ENCODE measurements at regions not wholly inside any gene's neighbourhood (a gene's known extent, or its start where the extent isn't known, plus 50 kb on each side); places are given as distances from the start of the nearest gene placed in this dataset.

DNA sequence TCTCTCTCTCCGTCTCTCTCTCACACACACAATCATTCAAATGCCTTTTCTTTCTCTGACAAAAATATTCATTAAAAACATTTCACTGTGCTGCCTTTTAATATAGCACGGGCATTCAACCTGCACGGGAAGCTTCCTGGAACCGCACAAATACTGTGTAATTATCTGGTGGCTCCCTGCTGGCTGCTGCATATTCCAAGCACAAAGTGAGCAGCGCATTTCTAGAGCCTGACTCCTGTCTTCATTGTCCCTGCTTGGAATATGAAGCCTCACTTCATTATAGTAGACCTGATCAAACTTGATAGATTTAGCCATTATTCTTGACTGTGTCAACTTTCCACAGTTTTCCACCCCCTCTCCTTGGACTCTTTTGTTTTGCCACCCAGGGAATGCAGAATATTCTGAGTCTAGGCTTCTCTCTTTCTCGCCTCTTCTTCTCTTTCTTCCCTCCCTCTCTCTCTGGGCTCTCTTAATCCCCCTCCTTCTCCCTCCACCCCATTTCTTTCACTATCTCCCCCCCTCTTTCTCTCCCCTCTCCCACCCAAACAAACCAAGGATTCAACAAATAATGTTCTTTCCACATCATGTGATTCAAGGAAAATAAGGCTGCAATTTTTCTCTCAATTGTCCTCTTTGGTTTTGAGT, 672.1 kb upstream of the FANCL start:
- DNase-seq, result no peak

DNA sequence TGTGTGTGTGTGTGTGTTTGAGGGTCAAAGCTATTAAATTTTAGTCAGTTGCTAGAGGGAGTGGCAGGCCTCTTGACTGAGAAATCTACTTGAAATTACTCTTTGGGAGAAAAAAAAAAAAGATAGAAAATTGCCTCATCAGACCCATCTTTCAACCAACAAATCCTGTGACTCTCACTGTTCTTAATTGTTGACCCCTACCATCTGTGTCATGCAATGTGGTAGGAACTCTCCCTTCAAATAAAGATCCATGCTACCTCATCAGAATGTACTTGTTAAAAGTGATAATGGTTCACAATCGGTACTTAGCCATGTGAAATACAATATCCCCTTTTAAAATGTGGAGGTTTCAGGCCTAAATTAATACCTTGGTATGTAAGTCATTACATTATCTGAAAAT, 670.8 kb upstream of the FANCL start:
- no peak for DNase-seq

DNA sequence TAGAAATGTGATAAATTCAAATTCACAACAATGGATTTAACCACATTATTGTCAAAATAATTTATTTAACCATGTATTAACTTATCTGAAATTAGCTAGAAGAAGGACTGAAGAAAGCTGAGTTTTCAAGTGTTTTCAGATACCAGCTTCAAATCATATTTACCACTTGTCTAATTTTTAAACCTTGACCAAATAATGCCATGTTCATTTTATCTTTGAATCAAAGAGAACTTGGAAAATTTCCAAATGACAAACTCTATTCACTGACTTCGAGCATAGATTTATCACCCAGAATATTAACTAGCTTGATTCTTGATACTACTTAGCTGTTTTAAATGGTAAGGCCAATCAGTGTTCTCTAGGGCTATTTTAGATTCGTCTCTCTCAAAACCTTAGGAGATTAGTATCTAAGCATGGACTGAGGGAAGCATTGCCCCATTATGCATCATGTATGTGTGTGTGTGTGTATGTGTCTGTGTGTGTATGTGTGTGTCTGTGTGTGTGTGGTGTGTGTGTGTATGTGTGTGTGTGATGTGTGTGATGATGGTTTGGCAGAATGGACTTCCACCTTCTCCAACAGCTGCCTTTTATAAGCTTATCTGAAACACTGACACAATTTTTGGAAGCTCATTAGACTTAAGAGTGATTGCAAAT, 667.5 kb upstream of the FANCL start:
- no peak for DNase-seq

DNA sequence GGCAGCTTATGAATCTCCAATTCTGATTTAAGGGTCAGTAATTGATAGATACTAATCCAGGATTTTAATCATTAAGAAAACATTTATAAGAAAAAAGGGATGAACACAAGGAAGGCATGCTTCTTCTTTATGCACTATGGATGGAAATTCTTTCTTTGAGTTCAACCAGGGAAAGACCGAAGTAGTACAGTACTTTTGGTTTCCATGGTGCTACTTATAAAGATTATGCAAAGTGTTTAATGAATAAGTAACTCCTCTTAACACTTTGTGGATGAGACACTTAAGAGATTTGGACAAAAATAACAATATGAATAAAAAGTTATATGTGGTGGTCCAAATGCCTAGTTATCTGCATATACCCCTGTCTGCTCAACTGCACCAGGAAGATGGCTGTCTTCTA, 666.5 kb upstream of the FANCL start:
- DNase-seq, result no peak

DNA sequence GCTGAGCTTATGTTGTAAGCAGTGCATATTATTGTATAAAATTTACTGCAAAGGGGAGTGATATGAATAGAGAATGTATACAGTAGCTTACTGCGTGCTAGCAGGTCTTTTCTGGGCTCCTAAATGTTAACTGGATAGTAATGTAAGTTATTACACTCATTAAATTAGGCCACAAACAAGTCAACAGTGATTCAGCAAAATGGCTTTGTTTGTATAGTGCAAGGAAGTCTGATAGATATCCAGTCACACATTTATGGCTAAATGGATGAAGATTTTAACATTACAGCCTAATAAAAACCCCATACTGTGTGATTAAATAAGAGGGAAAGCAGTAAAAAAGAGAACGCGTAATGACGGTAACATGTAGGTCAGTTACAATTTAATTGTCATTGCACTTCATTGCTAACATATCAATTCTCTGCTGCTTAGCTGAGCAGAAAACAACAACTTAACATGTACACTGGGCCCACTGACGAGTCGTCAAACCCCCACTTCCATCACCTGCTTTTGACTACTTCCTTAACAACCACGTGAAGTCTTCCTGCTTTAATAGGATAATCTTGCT, 665.0 kb upstream of the FANCL start:
- no peak for DNase-seq

DNA sequence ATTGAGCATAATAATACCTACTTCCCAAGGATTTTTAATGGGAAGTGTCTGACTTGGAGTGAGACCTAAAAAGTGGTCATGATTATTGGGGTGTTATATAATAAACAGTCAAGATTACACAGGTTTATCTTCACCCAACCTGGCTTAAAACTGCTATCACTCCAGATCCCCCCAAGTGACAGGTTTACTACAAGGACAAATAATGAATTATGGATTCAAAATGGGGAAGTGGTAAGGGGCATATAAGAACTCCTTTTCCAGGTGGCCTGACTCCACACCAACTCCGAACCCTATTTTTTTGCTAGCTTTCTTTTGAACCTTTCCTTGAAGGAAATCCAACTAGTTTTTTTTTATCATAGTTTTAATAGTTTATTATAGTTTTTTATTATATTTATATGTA, 663.0 kb upstream of the FANCL start:
- DNase-seq, result no peak

DNA sequence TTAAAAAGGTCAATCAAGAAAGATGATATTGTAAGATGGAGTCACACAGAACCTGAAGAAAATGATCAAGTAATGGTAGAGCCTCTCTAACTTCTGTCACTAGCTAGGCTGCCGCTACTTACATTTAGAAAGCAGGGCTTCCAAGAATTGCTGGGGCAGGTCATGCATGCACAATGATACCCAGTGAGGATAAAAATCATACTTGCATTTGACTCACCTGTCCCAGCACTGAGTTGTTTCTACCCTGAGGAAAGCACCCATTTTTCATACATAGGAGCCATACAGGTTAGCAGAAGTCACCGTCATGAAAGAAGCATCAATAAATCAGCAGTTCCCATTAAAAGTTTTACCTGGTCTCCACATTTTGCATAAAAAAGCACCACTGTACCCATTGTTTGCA, 662.3 kb upstream of the FANCL start:
- DNase-seq, result no peak

DNA sequence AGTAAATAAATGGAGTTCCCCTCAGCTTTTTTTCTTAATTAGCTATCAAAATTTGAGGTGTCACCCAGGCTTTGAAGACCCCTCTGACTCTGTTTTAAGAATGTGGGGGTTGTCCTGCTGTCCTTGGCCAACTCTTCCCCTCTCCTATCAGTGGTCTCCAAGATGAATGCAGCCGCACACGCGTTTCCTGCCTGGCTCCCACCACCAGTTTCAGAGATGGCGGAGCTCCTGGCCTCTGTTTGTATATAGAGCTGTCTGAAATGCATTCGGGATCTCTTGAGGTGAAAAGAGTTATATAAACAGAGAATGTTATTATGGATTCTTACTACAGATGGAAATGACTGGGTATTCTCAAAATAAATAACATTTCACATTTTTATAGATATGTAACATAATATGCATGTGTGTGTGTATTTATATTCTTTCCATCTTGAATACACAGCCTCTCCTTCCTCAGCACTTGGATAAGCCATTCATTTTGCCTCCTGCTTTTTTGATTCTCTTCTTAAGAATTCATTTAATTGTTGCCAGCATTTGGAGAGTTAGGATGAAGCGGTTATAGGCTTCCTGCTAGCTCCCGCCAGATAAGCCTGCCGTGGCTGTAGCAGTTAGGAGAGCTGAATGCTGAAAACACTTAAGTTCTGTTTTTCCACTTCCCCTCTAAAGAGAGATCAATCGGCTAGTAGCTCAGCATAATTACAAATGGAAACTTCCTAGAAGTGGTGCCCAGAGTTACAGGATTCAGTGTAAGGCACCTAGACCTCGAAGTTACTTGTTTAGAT, 659.3 kb upstream of the FANCL start:
- no peak for DNase-seq

DNA sequence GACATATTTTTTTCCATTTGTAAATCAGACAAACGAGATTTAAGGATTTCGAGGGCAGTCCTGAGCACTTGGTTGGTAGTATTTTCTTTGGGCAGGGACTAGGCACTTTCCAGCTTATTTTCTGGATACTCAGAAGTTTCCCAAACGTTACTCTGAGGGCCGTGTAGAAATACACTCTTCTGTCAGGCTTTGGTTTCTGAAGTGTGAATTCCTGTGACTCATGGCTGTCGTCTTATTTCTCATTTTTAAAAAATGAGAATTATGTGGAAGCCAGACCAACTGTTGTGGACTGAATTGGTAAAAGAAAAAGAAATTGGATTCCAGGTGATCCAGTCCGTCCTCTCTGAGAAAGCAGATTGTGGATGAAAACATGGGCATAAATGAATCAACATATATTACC, 658.6 kb upstream of the FANCL start:
- no peak for DNase-seq

DNA sequence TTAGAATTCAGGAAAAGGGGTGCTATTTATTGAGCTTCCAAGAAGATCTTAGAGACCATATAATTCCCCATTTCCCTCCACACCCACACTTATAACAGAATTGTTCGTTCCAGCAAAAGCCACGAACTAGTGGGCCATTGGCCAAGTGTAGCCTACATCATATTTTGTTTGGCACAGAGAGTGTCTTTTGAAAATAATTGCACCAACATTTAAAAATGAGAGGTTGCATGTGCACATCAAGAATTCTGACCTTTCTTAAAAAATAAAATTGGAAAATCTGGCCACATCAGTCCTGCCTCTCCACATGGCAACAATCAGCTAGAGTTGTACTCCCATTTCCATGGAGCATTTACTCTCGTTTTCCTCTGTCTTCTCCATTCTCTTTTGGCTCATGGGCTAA, 655.5 kb upstream of the FANCL start:
- DNase-seq, result no peak

DNA sequence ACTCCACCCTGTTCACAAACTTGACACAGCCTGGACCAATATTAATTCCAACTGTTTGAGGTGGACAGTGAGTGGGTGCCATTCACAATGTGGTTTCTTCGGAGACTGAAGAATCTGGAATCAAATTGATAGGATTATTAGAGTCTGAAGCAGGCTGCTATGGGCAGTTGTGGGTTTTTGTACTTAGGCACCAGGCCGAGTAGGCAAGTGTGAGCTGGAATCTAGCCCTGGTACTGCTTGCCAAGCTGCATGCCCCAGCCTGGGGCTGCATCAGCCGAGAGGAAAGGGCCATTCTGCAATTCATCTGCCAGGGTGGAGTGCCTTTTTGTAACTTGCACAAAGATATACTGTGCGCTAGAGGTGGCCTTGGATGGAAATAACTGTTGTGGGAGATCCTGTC, 654.7 kb upstream of the FANCL start:
- no peak for DNase-seq

DNA sequence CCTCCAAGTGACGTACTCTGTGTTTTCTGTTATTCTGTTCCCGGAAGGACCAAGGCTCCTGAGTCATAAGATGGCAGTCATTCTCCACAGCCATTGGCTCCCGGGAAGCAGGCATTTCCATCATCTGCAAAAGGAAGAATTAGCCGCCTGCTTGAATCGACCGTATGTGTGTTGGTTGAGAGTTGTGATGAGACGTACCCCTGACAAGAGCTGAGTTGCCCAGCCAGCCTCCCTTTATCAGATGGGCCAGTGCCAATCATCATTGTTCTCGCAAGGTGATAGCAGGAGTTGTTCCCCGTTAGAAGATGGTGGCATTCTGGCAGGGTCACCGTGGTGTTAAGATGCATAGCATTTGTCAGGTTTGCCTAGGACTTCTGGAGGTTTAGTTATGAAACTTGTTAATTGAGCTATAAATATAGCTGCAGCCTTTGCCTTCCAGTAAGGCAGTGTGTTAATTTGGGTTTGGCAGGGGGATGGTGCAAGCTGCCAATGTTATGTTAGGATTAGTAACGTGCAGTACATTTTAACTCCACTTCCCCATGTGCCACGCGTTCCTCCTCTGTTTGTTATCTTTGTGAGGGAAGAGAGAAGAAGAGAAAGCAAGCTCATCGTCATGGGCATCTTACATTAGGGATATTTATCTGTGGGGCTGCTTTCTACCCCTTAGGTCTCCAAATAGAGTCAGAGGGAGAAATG, 652.7 kb upstream of the FANCL start:
- DNase-seq, result no peak

DNA sequence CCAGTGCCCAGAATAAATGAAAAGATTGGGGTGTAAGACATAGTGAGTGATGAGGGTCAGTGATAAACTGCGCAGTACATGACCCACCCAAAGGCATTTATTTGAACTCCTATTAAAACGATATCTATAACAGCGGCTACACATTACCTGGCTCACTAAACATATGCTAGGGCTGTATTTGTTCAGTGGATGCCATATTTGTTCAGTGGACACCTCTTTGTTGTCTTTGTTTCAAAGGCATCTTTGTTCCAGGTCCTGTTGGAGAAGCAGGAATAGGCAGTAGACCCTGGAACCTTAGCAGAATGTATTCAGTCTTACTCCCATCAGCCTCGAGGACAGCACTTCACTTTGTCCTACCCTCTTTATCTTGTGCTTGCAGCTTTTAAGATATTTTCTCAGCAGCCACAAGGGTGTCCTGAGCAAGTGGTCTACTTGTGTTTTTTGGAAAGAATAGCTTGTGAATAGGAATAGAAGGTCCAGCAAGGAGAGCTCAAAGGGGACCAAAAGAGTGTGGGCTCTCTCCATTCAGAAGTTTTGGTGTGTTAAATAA, 650.8 kb upstream of the FANCL start:
- DNase-seq, result no peak

DNA sequence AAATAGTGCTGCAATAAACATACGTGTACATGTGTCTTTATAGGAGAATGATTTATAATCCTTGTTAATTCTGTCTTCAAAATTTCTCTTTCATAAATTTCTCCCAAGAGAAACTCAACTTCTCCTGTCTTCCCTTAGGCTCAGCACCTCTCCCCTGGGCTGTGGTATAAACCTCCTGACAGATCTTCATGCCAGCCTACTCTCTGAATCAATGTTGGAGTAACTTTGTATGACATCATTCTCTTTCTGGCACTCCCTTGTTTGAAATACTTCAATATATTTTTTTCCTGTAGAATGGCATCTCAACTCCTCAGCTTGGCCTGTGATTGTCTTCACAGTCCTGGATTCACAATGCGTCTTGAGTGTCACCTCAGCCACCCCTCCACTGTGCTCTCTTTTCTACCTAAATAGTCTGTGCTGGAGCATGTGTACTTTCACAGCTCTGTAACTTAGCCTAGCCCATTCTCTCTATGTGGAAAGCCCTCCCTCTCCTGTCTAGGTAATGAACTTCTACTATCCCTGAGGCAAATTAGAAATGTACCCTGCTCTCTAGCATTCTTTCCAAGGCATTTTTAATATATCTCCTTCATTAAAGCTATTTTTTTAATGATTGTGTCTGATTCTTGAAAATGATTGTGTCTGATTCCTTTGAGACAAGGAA, 649.9 kb upstream of the FANCL start:
- DNase-seq, result no peak

DNA sequence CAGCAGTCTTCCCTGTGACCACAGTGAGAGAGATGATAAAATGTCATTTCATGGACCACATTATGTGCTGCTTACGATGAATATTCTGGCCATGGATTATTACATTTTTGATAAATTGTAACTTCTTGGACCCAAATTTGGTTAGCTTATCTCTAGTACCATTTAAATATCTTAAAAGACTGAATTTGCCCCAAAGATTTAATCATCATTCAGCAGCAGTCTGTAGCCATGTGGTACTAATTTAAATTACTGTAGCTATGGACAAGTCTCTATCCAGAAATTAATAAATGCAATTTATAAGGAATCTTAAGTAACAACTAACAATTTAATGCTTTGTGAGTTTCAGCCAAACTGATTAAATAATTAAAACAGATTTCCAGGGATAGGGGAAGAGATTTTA, 644.9 kb upstream of the FANCL start:
- no peak for DNase-seq

DNA sequence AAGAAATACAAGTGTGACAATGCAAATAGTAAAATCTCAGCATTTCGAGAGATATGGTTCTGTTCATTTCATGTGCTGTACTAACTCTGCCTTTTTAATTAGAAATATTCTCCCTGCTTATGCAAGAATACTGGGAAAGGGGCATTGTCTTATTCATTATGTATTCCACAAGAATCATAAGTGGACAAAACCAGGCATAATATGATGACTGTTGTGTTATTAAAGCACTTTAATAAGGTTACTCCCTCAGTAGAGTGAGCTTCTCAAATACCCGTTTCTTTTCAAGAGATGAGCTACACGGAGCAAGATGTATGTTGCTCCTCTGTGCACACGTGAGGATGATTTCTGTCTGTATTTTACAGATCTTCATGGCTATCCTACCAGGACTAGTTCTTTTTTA, 638.7 kb upstream of the FANCL start:
- DNase-seq, result no peak

DNA sequence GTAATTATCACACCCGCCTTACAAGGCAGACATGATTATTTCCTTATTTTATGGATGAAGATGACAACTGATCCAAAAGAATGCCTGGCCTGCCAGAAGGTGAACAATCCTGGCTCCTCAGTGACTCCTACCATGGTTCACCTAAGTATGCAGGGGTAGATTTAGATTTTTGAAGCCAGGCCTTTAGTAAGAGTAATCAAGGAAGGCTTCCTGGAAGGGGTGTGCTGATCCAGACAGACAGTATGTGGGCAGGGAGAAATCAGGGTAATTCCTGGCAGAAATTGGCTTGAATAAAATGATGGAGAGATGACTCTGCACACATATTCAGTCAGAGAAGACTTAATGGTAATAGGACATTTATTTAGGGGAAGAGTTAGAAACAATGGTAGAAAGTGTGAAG, 637.7 kb upstream of the FANCL start:
- no peak for DNase-seq

DNA sequence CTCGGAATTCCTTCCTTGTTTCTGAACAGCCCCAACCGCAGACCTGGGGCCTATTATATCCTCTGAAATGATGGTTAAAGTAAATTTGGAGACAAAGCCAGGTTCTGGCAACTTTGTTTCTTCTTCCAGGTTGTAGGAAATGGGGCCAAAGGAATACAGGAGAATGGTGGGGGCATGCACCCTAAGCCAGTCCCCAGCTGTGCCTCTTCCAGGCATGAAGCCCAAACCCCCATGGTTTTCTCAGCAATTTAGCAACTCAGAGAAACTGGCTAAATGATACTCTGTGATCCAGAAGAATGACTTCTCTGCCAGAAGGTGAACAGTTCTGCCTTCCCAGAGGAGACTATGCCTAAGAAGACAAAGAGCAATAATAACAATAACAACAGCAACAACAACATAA, 635.0 kb upstream of the FANCL start:
- no peak for DNase-seq

DNA sequence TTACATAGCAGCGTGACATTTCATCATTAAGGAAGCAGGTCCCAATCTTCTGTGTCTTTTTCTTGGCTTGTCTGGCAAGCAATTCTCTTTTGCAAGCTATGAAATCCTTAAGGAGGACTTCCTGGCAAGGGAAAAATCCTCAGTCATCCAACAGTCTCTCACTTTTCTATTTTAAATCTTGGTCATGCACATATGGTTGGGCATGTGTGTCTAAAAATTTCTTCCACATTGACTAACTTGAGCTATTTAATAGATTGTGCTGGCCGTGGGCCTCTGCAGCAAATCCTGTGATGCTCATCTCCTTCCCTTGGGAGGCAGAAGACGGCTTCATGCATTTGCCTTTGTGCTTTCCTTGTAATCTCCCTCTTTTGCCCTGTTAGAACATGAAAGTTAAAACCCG, 634.3 kb upstream of the FANCL start:
- DNase-seq, result no peak

DNA sequence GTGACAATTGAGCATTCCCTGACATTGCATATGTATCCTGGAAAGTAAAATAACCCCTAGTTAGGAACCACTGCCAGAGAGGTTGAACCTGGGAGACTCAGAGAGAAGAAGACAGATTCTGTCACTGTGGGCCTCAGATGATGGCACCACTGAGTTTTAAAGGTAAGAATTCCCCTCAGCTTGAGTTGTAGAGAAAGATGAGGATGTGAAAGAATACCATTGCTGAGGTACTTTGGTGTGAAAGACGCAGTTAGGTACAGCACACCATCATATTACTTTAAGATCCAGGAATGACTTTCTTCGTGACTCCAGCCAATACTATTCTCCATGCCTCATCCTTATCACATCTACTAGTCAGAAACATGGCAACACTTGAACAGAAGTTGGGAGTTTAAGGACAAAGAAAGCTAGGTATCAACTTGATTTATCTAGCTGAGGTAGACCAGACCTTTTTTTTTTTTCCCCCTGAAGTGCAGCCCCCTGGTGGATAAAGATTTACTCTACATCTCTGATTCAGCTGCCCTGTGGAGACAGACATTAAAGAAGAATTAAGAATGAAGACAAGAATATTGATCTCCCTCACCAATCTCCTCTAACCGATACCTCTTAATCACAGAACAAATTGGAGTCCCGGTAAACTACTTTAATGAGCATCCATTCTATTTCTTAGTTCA, 630.5 kb upstream of the FANCL start:
- no peak for DNase-seq

DNA sequence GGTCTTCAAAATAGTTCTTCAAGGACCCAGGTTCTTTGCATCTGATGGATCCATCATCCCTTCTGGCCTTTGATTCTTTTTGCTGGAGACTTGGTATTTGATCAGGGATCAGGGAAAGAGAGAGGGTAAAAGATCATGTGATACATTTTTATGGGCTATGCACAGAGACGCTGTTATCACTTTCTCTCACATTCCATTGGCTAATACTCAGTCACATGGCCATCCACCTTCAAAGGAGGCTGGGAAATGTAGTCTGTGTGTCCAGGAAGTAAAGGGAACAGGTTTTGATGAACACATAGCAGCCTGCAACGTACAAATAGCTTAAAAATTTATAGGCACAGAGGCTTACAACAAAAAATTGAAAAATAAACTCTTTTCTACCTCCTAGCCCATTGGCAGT, 629.6 kb upstream of the FANCL start:
- no peak for DNase-seq

DNA sequence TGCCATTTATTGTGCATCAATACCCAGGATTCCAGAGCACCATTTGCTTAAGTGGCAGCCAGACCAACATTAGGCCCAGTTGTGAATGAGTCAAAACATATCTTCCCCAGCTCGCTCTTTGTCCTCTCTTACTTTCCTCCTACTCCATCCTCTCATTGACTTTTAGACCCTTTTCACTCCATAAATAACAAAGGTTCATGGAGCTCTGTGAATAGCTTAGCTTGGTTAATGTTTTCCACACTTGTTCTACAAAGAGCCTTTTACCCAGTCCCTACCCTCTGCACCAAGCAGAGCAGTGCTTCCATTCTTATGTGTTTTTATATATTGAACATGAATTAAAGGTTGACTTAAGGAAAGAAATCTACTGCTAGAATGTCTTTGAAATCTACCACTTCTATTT, 625.8 kb upstream of the FANCL start:
- DNase-seq, result no peak
